ENCODE measurements at regions not wholly inside any gene's neighbourhood (a gene's known extent, or its start where the extent isn't known, plus 50 kb on each side); places are given as distances from the start of the nearest gene placed in this dataset.

DNA sequence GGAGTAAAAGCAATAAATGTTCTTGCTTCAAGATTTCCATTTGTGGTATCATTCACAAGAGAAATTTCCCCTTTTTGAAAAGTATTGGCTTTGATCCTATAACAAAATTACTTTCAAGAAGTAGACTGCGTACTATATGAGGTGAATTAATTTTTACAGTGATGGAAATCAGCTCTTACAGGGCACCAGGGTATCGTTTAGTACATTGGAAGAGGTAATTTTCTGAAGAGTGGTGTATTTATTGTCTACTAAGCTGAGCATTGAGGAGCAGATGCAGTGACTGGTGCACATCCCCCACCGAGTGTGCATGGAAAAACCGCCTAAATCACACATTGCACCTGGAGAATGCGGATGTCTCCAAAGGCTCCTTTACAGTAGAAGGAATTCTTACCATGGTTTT, 209.5 kb downstream of the SAMD5 start:
- DNase-seq: no peak

DNA sequence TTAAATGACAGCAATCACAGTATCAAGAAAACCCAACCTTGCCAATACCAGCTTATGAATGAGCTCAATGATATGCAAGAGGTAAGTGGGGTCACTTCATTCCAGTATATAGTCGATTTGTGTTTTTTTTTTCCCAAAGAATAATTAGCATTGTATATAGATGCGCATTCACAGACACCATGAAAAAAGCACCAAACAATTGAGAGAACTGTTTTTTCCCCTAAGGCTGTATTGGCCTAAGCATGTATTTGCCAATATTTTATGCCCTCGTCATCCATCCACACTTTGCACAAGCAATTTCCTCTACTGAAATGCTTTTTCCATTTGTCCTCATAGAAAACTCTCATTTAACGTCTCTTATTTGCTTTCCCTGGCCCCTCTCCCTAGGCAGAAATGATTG, 213.7 kb downstream of the SAMD5 start:
- DNase-seq: no peak

DNA sequence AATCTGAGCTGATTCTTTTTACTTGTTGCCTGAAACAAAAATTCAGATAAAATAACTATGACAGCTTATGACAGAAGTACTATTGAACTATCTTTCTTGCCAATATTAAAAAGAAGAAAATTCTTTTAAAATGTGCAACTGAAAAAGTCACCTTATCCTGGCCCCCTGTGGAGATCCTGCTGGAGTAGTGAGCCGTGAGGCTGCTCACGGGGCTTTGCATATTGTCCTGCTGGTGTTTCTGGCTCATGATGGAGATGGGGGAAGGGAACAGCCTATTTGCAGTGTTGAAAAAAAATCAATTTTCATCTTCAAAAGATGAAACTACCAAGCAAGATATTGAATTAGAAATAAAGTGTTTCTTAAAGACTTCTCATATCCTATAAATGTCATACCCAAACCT, 216.0 kb downstream of the SAMD5 start:
- peak; percentile 72 for DNase-seq

DNA sequence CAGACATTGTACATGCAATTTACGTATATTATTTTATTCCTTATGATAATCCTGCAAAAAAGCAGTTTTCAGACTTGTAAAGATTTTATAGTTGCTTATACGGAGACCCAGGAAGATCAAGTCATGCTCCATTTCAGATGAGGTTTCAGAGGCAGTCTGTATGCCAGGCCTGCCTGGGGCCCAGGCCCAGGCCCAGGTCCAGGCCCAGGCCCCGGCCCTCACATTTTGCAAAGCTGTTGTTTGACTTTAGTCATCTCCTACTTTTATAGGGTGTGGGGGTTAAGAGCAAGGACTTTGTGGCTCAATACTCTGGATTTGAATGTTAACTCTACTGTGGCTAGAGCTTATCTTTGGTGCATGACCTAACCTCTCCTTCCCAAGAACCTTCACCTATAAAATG, 217.9 kb downstream of the SAMD5 start:
- DNase-seq: no peak

DNA sequence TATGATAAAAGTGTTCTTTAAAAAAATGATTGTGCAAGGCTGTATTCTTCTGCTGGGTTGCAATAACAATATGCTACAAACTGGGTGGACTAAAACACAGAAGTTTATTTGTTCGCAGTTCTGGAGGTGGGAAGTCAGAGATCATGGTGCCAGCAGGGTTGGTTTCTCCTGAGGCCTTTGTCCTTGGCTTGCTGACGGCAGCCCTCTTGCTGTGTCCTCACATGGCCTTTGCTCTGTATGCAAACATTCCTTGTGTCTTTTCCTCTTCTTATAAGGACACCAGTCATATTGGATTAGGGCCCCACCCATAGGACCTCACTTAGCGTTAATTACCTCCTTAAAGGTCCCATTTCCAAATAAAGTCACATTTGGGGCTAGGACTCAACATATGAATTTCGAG, 220.4 kb downstream of the SAMD5 start:
- no peak for DNase-seq

DNA sequence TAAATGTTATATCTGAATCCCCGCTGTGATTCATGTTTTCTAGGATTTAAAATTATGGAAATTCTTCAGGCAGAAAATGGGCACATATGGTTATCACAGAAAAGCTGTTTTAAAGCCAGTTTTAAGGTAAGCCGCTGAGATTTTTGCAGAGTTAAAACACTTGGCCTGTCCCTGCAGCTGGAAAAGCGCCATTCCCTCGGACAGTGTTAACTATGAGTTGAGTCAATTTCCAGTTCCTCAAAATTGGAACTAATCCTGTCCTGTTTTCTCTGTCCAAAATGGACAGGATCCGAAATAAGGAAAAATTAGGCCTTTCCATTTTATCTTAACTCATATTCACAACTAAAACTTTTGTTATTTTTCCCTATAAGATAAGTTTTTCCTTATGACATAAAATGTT, 225.2 kb downstream of the SAMD5 start:
- no peak for DNase-seq

DNA sequence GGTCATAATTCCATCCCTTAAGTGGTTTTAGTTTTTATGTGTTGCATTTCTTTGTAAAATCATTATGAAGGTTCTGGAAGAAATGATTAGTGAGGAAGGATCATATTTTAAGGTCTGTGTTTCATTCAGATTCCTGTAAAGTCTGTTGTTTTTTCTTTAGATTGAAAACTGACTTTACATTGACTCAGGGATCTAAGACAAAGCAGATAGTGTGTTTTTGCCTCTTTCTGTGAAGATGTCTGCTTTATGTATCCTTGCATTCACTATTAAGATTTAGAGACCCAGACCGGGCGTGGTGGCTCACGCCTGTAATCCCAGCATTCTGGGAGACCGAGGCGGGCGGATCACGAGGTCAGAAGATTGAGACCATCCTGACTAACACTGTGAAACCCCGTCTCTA, 225.7 kb downstream of the SAMD5 start:
- DNase-seq: no peak

DNA sequence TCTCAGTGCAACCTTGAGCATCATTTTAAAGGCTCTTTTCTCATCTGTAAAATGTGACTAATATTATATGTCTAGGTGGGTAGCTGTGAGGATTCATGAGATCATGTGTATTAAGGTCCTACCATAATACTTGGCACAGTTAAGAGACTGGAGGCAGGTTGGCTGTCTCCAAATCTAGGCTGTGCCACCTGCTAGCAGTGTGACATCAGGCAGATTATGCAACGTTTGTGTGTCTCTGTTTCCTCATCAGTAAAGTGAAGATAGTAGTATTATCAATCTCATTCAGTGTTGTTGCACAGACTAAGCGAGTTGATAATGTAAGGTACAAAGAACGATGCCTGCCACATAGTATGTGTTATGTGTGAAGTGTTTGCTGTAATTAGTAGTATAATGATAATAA, 227.4 kb downstream of the SAMD5 start:
- peak; percentile 8 for DNase-seq

DNA sequence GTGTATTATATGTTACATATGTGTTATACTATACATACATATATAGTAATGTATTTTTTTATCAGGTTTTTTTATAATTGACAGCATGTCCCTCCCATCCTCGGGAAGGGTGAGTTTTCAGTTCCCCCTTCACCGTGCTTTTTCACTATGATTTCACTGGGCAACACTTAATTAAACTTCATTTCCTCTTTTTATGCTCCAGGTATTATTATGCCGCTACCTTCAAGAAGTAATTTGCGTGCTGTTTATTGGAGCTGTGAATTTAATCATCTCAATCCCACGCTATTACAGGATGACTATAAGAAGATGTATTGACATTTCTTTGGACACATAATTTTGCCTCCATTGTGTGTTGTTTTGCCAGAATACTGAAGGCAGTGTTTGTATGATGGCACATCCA, 228.6 kb downstream of the SAMD5 start:
- no peak for DNase-seq

DNA sequence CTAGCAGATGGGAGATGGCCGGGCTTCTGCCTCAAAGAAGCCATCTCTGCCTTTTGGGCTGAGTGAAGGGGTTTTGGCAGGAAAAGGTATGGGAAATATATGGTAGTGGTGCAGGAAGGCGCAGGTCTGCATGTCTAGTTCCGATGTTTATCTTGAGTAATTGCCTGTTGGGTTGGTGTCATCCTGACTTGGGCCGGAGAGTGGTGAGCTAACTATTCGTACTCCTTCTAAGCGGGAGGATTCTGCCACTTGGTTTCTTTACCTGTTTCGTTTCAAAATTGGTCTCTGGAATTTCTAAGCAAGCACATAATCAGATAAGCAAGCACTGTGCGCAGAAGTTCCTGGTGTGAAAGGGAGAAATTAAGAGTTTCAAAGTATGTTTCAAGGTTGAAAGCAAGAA, 229.6 kb downstream of the SAMD5 start:
- no peak for DNase-seq

DNA sequence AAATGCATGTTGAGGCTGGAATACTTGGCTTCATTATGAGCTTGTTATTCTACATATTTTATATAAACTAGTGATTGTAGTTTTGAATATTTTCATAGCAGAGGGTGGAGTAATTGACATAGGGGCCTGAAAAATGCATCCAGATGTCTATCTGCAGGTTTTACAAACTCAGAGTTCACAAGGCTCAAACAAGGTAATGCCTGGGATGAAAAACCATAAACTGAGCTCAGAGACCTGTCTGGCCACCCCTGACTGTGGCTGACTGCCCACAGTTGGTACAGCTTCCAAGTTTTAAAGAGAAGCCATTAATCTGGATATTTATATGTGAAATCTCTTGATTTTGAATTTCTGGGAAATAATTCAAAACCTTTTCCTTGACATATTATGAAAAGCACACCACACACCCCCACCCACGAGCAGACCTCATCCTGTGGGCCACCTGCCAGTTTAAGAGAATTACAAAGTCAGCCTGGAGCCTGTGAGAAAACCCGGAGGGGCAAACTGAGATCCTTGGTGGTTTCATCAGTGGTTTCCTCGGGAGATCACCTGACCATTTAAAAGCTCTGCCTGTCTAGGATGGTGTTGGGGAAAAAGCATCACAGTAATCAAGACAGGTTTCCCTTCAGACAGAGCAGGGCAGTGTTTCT, 230.1 kb downstream of the SAMD5 start:
- no peak for DNase-seq

DNA sequence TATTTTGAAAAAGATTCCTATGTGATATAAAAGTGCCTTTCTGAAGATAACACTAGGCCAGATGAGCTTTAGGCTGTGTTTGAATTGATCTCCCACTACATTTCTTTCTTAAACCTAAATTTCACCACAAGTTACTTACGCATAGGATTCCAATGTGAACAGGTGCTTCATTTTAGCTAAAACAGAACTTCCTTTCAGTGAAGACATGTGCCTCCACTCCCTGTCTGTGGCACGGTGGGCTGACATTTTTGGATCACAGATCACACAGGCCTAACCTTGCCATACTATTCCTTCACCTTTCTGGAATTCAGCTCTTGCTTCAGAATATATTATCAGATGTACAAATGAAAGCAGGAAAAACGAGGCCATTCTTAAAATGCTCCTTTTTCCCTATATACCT, 231.8 kb downstream of the SAMD5 start:
- no peak for DNase-seq

DNA sequence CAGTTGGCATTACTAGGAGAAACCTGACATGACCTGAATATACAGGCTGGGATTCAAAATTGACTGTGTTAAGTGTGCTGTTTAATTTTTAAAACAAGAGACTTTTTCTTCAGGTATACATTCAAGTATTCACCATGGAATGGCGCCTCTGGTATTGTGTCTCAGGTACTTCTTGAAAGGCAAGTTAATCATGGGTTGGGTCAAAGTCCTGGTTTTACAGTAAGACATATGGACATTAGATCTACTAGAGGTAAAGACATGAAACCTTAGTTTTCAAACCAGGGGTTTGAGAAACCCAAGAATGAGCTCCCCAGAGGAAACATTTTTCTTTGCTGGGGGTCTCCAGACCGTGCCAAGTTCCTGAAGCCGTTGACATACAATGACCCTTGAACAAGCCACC, 232.4 kb downstream of the SAMD5 start:
- DNase-seq: no peak

DNA sequence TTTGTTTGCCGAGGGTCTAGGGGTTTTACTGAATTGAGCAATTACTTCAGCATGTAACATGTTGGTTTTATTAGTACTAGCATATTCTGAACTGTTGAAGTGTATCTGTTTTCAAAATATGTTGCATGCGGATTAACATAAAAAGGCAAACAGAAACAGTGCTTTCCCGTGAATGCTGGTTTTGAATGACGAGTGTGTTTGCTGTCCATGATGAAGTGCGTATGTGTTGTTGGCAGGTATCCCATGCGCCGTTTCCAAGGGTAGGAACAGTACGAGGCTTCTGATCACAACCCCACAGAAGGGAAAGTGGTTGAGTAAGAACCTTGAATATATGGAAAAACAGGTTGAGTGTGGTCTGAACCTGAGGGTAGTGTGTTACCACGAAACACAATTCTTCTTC, 232.9 kb downstream of the SAMD5 start:
- no peak for DNase-seq

DNA sequence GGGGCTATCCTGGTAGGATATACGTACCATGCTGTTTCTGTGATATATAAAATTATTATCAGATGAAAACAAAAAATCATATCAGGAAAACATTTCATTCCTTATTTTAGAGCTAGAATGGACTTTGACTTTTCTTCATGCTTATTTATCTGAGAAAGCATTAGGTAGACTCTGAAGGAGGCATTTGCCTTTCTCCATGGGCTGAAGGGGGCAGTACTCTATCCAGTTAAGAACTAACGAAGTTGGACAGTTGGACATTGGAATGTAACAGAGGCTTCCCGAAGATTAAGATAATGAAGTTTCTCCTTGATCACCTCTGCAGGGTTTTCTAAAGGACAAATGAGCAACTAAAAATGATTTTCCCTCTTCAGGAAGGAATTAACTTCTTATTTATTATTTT, 233.9 kb downstream of the SAMD5 start:
- no peak for DNase-seq

DNA sequence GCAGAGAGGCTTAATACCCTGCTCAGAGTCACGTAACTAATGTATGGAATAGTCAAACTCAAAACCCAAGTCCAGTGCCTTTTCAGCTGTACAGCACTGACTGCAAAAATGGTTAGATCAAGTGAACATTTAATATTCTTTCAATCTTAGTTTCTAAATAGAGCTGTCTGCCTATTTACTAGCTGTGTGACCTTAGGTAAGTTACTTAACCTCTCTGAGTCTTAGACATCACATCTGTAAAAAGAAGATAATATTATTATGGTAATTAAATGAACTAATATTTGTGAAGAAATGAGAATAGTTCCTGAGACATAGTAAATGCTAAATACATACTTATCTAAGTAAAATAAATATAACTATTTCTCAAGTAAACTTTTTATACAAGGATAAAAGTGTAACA, 235.5 kb downstream of the SAMD5 start:
- DNase-seq: no peak

DNA sequence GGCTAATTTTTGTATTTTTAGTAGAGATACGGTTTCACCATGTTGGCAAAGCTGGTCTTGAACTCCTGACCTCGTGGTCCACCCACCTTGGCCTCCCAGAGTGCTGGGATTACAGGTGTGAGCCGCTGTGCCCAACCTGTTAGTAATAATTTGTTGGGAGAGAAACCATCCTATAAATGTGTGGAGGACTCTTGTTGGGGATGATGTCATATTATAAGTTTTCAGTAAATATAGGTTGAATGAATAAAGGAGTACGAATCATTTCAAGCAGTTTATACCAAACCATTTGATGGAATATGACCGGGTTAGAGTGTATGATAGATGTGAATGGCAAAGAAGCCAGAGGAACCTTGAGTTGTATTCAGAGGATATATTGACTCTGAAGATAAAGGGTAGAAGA, 240.8 kb downstream of the SAMD5 start:
- no peak for DNase-seq

DNA sequence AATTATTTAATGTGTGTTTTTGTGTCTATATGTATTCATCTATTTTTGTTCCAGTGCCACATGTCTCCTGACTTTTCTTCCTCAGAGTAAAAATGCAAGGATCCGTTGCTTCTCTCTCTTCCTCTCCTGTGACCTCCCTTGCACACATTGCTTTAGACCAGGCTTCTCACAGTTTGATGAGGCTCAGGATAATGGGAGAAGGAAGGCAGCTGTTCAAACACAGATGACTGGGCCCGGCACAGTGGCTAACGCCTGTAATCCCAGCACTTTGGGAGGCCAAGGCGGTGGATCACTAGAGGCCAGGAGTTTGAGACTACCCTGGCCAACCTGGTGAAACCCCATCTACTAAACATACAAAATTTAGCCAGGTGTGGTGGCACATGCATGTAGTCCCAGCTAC, 241.9 kb downstream of the SAMD5 start:
- DNase-seq: no peak

DNA sequence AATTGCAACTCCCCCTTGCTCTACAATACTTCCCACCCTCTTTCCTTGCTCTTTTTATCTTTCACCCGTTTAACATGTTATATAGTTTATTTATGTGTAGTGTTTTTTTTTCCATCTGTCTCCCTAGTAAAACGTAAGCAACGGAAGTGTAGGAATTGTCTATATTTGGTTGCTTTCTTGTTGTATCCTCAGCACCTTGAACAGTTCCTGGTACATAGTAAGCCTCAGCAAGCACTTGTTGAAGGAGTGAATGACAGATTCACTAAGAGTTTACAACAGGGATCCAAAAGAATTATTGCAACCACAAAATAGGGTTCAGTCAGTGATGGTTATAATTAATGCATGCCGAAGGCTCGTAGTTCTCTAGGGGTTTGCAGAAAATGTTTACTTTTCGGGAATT, 242.7 kb downstream of the SAMD5 start:
- no peak for DNase-seq

DNA sequence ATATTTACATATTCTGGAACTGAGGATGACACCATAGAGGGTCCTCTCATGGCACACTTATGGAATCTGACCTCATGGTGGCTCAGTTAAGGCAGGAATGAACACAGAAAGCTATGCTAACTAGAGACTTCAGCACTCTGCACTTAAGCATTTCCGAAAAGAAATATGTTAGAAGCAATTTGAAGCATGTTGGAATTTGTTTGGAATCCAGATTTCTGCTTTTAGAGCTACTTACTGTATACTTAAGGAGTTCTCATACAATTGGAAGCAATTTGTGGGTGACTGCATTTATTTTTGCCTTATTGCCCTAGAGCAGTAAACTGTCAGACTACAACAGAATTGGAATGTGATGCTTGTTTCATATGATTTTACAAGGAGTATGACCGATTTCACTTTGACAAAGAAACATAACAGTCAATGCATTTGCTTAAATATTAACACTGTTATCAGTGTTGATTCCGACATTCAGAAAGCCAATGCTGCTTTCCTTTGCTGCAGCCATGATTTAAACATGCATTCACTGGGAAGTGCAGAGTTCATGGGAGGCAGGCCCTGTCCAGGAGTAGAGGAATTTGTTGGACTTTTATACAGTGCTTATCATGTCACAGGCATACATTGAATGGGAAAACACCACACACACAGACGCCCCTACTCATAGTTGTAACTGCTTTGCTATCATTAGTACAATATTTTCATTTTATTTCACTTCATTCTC, 244.4 kb downstream of the SAMD5 start:
- no peak for DNase-seq

DNA sequence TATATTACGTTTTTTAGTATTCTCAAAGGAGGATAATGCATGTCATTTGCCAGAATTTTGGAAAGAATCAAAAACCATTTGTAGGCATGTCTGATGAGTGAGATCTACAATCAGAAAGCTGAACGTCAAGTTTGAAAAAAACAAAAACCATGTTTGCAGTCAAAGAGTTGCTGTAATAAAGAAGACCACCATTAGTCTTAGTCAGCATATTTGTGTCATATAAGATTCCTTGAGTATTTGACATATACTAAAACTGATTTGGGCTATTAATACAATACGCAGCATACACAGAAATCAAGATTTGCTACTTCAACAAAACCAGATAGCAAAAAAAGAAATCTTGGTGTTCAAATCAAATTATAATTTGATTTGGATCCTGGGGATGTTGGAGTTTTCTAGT, 247.5 kb downstream of the SAMD5 start:
- no peak for DNase-seq

DNA sequence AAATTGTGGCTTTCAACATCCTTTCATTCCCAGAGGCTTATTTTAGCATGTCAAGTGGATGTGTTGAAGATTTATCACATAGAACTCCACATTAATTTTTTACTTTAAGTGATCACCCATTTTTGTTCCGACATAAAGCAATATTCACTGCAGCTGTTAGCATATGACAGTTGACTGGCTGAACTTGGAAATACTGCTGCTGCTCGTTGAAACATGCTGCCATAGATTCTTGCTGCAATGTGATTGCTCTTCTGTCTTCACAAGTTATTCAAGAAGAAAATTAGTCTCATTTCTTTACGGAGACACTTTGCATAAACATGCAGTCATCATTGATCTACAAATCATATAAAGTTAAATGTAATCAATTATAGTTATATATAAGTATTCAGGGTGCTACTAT, 248.4 kb downstream of the SAMD5 start:
- DNase-seq: no peak

DNA sequence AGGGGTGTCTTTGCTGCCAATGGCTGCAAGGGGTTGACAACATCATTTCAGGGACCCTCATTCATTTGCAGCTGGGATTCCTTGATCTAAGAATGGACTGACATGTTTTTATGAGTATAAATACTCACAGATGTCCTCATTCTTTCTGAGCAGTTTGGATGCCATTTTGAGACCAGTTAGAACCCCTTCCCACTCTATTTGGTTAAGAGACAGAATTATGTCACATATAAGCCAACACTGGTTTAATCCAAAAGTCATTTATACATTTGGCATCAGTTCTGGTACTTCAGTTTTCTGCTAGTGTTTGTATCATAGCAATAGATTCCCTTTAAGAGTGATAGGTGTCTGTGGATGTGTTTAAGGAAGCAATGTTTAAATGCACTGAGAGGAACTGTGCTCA, 248.8 kb downstream of the SAMD5 start:
- DNase-seq: no peak

DNA sequence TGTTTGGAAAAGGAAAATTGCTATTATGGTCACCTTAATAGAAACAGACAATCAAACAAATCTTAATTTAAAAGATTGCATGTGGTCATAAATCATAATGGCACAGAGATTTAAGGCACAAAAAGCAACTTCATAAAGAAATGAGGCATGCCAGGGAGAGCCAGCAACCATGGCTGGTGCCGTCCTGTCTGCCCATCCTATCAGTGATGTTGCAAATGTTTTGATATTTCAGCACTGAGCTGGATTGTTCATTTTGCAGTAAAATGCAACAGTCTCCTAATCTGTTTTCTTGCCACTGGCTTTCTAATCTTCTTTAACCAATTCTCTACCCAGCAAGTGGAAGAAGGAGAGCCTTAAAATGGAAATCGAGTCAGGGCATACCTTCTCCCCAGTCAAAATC, 249.8 kb downstream of the SAMD5 start:
- DNase-seq: no peak

DNA sequence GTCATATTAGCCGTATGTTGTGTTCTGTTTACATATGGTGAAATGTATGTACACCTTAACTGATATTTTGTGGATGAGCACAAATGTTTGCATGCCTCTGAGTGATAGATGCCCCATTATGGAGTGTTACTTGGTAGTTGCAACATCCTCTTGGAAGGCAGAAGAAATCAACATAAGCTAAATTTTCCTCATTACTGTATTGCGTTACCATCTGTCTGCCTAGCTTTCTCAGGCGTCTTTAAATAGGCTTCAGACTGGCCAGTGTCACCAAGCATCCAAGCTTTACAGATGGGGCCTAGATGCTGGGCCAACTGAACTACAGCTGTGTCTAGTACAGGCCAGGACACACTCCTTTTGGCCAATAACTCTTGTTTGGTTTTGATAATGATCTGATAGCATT, 250.6 kb downstream of the SAMD5 start:
- DNase-seq: peak; percentile 49

Measured in NCI-H2171 treated with DMSO at 0.1 percent for 48 hours (cell line).